Testis (tissue), 2 donors: ENCODE measurements at regions not wholly inside any gene's neighbourhood (a gene's known extent, or its start where the extent isn't known, plus 50 kb on each side); places are given as distances from the start of the nearest gene placed in this dataset.
"Not testable (repeated sequence)": the region's sequence is repeated elsewhere in the genome, so short reads cannot be mapped to it uniquely, and the experiment has no call there.

Experiments
- DNase-seq: peaks from one replicate; pipeline ENCODE4 v3.0.0-alpha.2; 2019
- H3K27ac ChIP-seq, 2 donors: fragments of 200-600 bp; sonication (generic); one replicate each; pipeline ENCODE4 v1.5.1; 2019
- H3K27me3 ChIP-seq: fragments of 200-600 bp; sonication (generic); one replicate; pipeline ENCODE4 v1.5.1; 2019
- H3K36me3 ChIP-seq: fragments of 200-600 bp; sonication (generic); one replicate; pipeline ENCODE4 v1.5.1; 2017; ENCODE audit warnings: low read depth; ENCODE audit errors: missing control alignments
- H3K4me1 ChIP-seq: fragments of 200-600 bp; sonication (generic); one replicate; pipeline ENCODE4 v1.5.1; 2019
- H3K4me3 ChIP-seq, 2 donors: fragments of 200-600 bp; sonication (generic); one replicate each; pipeline ENCODE4 v1.5.1; 2017 to 2019
- H3K9me3 ChIP-seq: fragments of 200-600 bp; sonication (generic); one replicate; pipeline ENCODE4 v1.5.1; 2017
- POLR2A ChIP-seq: fragments of 450-650 bp; IDR thresholded peaks from one replicate; pipeline ENCODE4 v1.6.1; 2017; ENCODE audit warnings: antibody characterized with exemption, mild to moderate bottlenecking, moderate library complexity
- WGBS, 2 donors: methylation state at CpG; one replicate each; pipeline ENCODE4 v1.1.5; 2018; 5-methylcytosine and 5-hydroxymethylcytosine counted together
- intact Hi-C: fragments of 100-400 bp; cut with DNase I; formaldehyde crosslinking; loops from one replicate; pipeline ENCODE4 v1.15.1; 2023; ENCODE audit warnings: low total_unique reads
- TF ChIP-seq, protein P1 (sequence below), 3 experiments: fragments of 450-650 bp in 2 of 3; fragments of 200-600 bp in 1 of 3; sonication (generic) in 1 of 3; IDR thresholded peaks; one replicate each; pipeline ENCODE4 v1.5.1; 2016 to 2019; ENCODE audit warnings: antibody characterized with exemption in 3 of 3, mild to moderate bottlenecking in 2 of 3, moderate library complexity in 1 of 3

DNA sequence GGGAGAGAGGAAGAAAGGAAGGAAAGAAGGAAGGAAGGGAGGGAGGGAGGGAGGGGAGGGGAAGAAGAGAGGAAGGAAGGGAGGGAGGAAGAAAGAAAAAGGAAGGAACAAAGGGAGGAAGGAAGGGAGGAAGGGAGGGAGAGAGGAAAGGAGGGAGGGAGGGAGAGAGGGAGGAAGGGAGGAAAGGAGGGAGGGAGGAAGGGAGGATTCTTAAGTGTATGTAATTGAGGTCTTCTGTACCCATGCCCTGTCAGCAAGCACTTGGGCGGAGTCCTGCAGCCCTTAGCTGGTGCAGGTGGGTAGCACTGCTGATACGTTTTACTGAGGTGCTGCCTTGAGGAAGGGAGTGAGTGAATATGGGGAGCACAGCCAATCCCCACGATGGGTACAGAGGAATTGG, 56.9 kb upstream of the RASD2 start:
- Histone ChIP-seq H3K36me3 (no peaks in the 10 kb centered on the region), H3K27me3 (no peaks in the 10 kb centered on the region), H3K4me3 (no peak overlapping the region), H3K9me3 (no peaks in the 10 kb centered on the region), H3K27ac (no peak overlapping the region), H3K4me1 (peaks cover 11% of the 10 kb centered on the region)
- no peak for DNase-seq
- intact Hi-C loops: no loop called here
- whole genome bisulfite sequencing, 2 donors: 81% methylated on average over 3 of the region's 3 CpGs
- no peak for TF ChIP-seq POLR2A
- TF ChIP-seq, protein P1, sequence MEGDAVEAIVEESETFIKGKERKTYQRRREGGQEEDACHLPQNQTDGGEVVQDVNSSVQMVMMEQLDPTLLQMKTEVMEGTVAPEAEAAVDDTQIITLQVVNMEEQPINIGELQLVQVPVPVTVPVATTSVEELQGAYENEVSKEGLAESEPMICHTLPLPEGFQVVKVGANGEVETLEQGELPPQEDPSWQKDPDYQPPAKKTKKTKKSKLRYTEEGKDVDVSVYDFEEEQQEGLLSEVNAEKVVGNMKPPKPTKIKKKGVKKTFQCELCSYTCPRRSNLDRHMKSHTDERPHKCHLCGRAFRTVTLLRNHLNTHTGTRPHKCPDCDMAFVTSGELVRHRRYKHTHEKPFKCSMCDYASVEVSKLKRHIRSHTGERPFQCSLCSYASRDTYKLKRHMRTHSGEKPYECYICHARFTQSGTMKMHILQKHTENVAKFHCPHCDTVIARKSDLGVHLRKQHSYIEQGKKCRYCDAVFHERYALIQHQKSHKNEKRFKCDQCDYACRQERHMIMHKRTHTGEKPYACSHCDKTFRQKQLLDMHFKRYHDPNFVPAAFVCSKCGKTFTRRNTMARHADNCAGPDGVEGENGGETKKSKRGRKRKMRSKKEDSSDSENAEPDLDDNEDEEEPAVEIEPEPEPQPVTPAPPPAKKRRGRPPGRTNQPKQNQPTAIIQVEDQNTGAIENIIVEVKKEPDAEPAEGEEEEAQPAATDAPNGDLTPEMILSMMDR (IDR thresholded peaks at IDR 0.05): no peak

DNA sequence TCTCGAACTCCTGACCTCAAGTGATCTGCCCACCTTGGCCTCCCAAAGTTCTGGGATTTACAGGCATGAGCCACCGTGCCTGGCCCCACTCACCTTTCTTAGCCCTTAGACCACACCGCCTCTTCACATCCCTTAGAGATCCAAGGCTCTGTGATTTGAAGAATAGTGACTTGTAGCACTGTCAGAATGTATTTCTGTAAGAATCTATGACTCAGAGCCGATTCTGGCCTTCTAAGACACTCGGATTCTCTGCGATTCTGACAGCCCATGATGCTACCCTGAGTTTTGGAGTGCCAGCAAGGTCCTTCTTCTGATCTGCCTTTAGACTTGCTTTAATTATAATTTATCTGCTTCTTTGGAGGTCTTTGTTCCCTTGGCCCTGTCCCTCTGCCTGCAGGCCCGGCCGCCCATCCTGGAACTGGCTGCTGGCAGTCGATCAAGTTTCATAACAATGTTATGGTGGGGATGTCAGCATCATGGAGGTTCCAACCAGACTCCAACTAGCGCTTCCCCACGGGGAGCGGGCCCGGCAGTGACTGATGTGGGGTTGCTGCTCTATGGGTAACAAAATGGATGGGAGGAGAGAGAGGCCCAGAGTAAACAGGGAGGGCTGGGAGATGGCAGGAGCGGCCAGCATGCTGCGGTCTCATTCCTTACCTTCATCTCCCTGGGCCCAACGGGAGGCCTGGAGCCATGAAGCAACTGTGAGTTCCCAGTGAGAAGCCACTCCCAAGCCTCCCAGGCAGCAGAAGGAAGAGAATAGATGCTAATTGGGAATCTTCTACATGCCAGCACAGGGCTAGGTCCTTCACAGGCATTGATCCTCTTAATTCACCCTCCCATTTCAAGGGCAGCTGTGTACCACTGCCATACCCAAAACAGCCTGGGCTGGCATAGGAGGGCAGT, 55.7 kb upstream of the RASD2 start:
- intact Hi-C loops: no loop called here

DNA sequence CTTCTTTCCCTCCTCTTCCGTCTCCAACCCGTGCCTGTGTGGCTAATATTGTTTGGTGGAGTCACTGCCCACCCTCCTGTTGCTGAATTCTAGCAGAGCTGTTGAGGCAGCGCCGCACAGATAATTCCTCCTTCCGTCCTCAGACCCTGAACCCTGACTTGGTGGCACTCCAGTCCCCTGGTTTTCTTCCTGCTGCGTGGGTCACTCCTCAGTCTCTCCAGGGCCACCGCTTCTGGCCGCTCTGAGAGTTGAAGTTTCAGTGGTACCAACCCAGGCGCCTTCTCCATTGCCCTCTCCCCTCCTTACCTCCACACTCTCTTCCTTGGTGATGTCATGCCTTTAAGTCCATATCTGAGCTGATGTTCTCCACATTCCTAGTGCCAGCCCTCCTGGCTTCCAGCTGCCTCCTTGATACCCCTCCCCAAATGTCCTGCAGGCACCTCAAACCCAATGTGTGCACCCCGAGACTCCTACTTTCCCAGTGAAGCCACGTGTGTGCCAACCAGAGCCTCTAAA, 54.5 kb upstream of the RASD2 start:
- Histone ChIP-seq H3K36me3 (no peaks in the 10 kb centered on the region), H3K4me1 (no peaks in the 10 kb centered on the region), H3K27me3 (no peaks in the 10 kb centered on the region), H3K9me3 (no peaks in the 10 kb centered on the region), H3K27ac (no peak overlapping the region), H3K4me3 (no peak overlapping the region)
- 91 to 94% methylated on average over 11 of the region's 11 CpGs for WGBS, 2 donors
- TF ChIP-seq, protein P1 (IDR thresholded peaks at IDR 0.05): no peak
- intact Hi-C loops: no loop called here
- no peak for DNase-seq

More for the DNA sequence above, 55.7 kb upstream of the RASD2 start:
- 84 to 86% methylated on average over 13 to 16 of the region's 16 CpGs for WGBS, 2 donors
- H3K36me3 ChIP-seq: no peaks in the 10 kb centered on the region
- no peaks in the 10 kb centered on the region for H3K9me3 ChIP-seq
- peaks cover 11% of the 10 kb centered on the region for H3K4me1 ChIP-seq
- no peaks in the 10 kb centered on the region for H3K27me3 ChIP-seq
- H3K27ac ChIP-seq: no peak overlapping the region
- TF ChIP-seq, protein P1 (IDR thresholded peaks at IDR 0.05): no peak
- TF ChIP-seq POLR2A: no peak
- DNase-seq: no peak
- H3K4me3 ChIP-seq: no peak overlapping the region

DNA sequence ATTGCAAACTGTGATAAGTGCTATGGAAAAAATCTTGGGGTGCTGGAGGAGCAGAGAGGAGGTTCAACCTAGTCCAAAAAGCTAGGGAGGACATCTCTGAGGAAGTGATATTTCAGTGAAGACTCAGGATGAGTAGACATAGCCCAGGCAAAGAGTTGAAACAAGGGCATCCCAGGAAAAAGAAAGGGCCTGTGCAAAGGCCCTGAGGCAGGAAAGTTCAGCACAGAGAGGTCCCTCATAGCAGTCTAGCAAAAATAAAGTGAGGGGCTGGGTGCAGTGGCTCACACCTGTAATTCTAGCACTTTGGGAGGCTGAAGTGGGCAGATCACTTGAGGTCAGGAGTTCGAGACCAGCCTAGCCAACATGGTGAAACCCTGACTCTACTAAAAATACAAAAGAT, 53.0 kb upstream of the RASD2 start:
- H3K27me3 ChIP-seq, H3K4me3 ChIP-seq, H3K9me3 ChIP-seq, DNase-seq, H3K4me1 ChIP-seq, H3K27ac ChIP-seq, H3K36me3 ChIP-seq, intact Hi-C loops: not testable (repeated sequence)
- WGBS, 2 donors: 93 to 100% methylated on average over 1 of the region's 1 CpG

DNA sequence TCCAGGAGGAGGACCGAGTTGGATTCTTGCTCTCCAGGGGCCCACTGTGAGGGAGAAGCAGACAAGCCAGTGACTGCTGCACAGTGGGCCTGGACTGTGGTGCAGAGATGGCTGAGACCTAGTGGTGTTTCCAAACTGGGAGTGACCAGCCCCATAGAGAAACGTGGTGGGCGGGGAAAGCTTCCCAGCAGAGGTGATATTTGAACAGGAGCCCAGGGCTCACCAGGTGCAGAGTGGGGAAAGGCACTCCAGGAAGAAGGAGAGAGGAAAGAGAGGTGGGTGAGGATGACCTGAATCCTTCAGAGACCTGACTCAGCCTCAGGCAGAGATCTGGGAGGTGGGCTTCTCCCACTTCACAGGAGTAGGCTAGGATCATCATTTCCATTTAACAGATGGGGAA, 52.1 kb upstream of the RASD2 start:
- H3K4me3 ChIP-seq: no peak overlapping the region
- WGBS, 2 donors: 67 to 77% methylated on average over 3 of the region's 3 CpGs
- TF ChIP-seq POLR2A: no peak
- TF ChIP-seq, protein P1 (IDR thresholded peaks at IDR 0.05): no peak
- DNase-seq: no peak
- H3K9me3 ChIP-seq: no peaks in the 10 kb centered on the region
- no peaks in the 10 kb centered on the region for H3K4me1 ChIP-seq
- H3K27ac ChIP-seq: no peak overlapping the region
- H3K36me3 ChIP-seq: no peaks in the 10 kb centered on the region
- no peaks in the 10 kb centered on the region for H3K27me3 ChIP-seq
- intact Hi-C loops: no loop called here
